ENCODE measurements at regions not wholly inside any gene's neighbourhood (a gene's known extent, or its start where the extent isn't known, plus 50 kb on each side); places are given as distances from the start of the nearest gene placed in this dataset.

GRCh38 chr11:80632156-80632555 lies 1191.3 kb upstream of the TENM4 start:
- no peak for TF ChIP-seq TFAP4 (IDR thresholded peaks at IDR 0.05; ENCODE audit: borderline replicate concordance, low read depth)
- TF ChIP-seq PAF1 (CRISPR knock-in tag; IDR thresholded peaks at IDR 0.05) = no peak
- no peak for TF ChIP-seq XRCC5 (optimal IDR thresholded peaks at IDR 0.05; ENCODE audit: low read length)
- TF ChIP-seq POLR2AphosphoS5 (IDR thresholded peaks at IDR 0.05; ENCODE audit: low read depth, low read length) = no peak
- no peak for TF ChIP-seq ZNF225 (CRISPR knock-in tag; IDR thresholded peaks at IDR 0.05)
- TF ChIP-seq MXI1 (IDR thresholded peaks at IDR 0.05; ENCODE audit: borderline replicate concordance, low read depth, low read length) = no peak
- TF ChIP-seq MED8 (CRISPR knock-in tag; IDR thresholded peaks at IDR 0.05; ENCODE audit: insufficient replicate concordance) = no peak
- TF ChIP-seq CTCF (CRISPR knock-in tag; IDR thresholded peaks at IDR 0.05) = no peak
- TF ChIP-seq E2F5 (CRISPR knock-in tag; conservative IDR thresholded peaks at IDR 0.05) = no peak
- TF ChIP-seq ZNF574 (CRISPR knock-in tag; IDR thresholded peaks at IDR 0.05) = no peak
- no peak for TF ChIP-seq ZNF704 (CRISPR knock-in tag; IDR thresholded peaks at IDR 0.05; ENCODE audit: borderline replicate concordance)
- TF ChIP-seq ZNF232 (CRISPR knock-in tag; IDR thresholded peaks at IDR 0.05; ENCODE audit: borderline replicate concordance) = no peak
